Stimulated activated CD4-positive, alpha-beta T cell treated with anti-CD3 and anti-CD28 coated beads, TNF-alpha, amount 100 ng/mL, for 24 hours (primary cell): ENCODE measurements at regions not wholly inside any gene's neighbourhood (a gene's known extent, or its start where the extent isn't known, plus 50 kb on each side); places are given as distances from the start of the nearest gene placed in this dataset.

Source experiments
- DNase-seq, 3 experiments: peaks; one replicate each; pipeline ENCODE4 v3.0.0-alpha.2; 2020; ENCODE audit warnings: low read depth in 3 of 3

DNA sequence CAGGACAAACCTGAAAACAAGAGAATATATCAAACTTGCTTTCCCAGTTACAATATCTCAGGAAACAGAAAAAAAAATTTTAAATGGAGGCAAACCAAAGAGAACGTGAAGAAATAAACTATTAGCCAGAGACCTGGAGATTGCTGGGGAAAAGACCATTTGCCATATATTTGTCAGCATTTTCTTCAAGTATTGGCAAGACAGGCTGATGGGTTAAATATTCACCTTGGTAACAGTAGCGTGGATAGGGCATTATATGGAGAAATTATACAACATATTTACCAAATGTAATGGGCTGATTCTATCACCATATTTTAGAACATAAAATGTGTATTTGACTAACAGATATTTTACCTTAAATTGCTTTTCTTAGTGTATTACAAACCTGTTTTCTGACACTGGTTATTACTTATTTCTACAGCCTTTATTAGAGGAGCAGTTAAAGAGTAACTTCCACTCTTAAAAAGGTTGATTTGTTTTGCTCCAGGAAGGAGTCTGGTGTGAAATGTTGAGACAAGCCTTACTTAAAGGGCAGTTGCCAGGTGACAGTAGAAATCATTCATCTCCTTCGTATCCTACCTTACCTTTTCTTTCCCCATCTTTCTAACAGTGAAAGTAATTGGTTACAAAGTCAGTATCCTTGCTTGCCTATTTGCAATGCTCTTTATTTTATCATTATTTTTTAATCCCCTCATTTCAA lies 575.5 kb downstream of the GBA3 start:
- DNase-seq: no peak

- DNase-seq: no peak
Measured at GRCh38 chr4:23266401-23266800, 573.7 kb downstream of the GBA3 start.

DNA sequence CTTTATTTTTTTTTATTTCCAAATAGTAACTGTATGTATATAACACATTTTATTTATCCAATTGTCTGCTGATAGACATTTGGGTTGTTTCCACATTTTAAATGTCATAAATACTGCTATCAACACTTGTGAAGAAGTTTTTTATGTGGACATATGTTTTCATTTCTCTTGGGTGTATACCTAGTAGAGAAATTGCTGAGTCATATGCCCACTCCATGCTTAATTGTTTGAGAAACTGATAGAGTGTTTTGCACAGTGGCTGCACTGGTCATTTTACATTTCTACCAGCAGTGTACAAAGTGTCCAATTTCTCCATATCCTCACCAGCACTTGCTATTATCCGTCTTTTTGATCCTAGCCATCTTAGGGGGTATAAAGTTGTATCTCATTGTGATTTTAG lies 567.8 kb downstream of the GBA3 start:
- DNase-seq: no peak

- no peak for DNase-seq
Measured at GRCh38 chr4:23245203-23245832, 552.6 kb downstream of the GBA3 start.

- no peak for DNase-seq
Measured at GRCh38 chr4:23242962-23243361, 550.2 kb downstream of the GBA3 start.

- no peak for DNase-seq
Measured at GRCh38 chr4:23241408-23241807, 548.7 kb downstream of the GBA3 start.

DNA sequence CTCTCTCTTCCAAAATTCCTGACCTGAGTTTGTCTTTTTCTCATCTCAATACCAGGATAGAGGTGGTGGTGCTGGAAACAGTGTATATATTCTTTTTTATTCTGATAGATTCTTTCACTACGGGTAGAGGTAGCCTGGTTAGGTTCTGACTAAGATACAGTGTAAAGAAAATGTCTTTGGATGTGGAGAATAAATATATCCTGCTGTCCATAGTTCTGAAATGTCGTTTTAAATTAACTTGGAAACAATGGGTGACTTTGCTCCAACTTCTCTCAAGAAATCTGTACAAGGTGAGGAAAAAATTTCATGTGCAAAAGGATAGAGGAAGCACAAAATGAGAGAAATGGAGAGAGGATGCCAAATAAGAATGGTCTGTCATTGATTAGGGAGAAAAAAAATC lies 546.1 kb downstream of the GBA3 start:
- no peak for DNase-seq

DNA sequence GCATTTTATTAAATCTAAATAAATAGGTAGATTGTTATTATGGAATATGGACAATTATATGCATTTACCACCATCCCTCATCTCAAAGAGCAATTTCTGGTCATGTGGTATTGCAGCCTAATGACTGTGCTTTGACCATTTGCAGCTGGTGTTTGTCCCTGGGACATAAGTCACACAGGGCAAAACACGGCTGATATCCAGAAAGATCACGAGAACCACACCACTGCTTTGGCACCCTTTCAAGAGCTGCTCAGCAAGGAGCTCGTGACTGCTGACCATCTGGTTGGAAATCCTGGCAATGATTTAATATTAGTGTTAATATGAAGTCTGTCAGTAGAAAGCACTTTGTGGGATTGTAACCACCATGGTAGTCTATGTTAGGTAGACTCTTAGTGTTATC lies 545.0 kb downstream of the GBA3 start:
- DNase-seq: no peak

DNA sequence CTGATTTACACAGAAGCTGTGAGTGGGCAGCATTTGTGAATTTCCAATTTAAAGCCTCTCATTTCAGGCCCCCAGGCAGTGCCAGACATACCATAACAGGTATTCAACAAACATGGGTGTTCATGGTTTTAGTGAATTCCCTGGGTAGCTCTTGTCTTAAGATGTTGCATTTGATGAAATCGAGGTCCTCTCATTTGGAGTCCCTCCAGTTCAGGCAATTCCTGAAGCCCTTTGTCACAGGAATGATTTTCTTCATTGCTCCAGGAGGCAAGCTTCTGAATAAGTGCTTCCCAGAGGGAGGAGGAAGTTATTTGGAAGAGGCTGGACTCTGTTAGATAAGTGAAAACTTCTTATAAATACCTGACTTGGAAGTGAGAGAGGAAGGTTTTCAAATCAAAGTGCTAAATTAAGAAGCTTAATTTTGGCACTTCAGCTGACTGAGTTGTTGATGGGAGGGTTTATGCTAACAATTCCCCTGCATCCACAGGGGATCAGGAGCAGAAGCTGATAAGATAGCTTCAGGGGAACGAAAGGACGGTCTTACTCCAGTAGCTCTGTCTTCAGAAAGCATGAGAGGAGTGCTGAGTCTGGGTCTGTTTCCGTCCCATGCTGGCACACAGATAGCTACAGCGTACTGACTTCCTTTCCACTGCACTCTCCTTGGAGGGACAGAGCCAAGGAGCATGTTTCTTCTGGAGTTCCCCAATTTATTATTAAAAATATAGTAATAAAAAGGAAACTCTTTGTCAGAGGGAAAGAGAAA lies 543.1 kb downstream of the GBA3 start:
- DNase-seq: no peak

DNA sequence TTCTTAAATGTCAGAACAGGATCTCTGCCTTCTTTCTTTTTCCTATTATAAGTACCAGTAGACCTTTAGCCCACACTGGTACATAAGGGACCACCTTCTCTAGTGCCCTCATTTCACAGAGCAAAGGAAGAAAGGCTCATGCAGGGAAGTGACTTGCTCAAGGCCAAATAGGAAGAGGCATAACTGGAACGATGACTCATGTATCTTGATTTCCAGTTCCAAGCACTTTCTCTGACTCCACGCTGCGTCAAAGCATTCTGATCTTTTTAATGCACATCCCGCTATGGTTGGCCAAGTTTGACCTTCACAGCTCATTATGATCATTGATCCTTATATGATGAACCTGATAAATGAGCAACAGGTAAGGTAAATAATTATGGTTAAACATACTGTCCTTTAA lies 542.0 kb downstream of the GBA3 start:
- DNase-seq: no peak

DNA sequence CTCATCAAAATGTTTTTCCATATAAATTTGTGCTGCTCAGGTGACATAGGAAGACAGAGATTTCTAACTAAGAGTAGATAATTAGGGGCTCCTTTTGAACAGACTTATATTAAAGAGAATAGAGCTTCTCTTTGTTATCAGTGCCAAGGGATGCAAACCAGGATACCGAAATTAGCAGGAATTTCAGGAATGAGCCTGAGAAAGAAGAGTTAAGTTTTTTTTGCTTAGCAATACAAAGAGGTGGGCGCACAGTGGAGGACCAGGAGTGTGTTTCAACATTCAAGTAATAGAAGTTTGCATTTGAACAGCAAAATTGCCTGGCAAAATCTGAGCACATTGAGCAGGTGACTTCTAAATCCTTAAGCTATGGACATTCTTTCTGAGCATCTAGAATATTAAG lies 541.3 kb downstream of the GBA3 start:
- no peak for DNase-seq

DNA sequence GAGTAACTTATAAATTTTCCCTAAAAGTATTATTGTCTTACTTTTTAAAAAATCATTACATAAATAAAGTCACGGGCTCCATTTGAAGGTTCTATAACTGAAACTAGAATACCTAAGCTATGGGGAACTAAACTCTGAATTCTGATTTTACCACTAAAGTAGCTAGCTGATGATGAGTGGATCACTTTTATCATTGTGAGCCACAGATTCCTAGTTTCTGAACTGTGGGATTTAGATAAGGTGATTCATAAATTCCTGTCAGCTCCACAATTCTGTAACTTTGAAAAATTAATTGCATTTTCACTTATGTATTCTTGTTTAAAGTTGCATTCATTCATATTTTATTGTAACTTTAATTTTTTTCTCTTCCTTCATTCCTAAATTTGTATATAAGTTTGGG lies 540.9 kb downstream of the GBA3 start:
- DNase-seq: no peak

DNA sequence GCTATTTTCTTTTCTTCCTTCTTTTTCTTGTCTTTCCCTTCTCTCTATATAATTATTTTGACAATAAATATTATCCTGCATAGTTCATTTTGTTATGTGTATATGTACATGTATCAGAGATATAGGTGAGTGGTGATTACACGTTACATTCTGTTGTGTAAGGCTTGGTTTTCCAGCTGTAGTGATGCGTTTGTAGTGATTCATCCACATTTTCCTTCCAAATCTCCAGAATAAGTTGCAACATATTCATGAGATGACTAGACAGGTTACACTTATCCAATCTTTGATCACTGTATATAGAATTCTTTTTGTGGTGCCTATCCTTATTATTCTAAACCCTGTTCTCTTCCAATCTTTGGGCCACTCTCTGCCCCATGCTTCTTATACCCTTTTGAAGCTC lies 540.2 kb downstream of the GBA3 start:
- no peak for DNase-seq

DNA sequence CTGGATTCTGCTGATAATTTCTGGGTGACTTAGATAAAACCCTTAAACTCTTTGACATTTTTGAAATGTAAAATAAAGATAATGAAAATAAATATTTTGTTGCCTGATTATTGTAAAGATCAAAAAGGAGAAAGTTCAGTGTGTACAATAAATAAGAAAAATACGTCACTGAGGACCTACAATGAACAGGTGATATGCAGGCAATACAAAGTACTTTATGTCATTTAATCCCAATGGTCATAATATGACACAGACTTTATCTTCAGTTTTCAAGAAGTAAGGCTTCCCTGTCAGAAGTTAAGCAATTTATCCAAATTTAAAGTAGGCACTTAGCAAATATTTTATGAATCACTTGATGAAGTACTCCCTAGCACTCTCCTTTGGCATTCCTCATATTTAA lies 532.8 kb downstream of the GBA3 start:
- no peak for DNase-seq

- no peak for DNase-seq
Measured at GRCh38 chr4:23224684-23225420, 532.1 kb downstream of the GBA3 start.

GRCh38 chr4:23220911-23221310 lies 528.2 kb downstream of the GBA3 start:
- DNase-seq: no peak

DNA sequence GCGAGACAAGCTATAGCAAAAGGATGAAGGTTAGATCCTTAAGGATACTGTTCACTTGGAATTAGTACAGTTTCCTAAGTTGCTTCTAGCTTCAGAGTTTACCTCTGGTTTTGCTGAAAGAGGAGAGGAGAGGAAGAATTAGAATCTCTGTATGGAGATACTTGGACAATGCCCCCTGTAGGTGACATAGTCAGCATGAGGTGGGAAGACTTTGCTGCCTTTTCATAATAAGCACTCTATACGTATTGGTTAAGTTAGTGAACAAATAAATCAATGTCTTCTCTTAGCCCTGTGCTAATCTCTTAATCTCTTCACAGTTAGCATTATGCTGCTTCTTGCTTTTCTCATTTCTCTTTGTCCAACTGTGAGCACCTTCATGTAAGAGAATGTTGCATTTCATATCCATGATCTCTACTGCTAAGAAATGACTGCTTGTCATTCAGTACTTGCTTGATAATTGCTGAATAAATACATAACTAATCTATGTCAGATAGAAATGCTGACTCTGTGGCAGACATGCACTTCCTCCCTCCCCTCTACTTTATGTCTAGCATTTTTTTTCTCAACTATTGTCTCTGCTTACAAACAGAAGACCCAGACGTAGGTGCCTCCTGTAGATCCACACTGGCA lies 527.2 kb downstream of the GBA3 start:
- DNase-seq: no peak

GRCh38 chr4:23213198-23213597 lies 520.5 kb downstream of the GBA3 start:
- no peak for DNase-seq

GRCh38 chr4:23212558-23212957 lies 519.8 kb downstream of the GBA3 start:
- DNase-seq: no peak

DNA sequence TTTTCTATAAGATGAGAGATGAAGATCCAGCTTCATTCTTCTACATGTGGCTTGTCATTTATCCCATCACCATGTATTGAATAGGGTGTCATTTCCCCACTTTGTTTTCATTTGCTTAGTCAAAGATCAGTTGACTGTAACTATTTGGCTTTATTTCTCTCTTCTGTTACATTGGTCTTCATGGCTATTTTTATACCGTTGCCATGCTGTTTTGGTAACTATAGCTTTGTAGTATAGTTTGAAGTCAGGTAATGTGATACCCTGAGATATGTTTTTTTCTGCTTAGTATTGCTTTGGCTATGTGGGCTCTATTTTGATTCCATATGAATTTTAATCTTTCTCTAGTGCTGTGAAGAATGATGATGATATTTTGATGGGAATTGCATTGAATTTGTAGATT lies 514.3 kb downstream of the GBA3 start:
- DNase-seq: no peak

DNA sequence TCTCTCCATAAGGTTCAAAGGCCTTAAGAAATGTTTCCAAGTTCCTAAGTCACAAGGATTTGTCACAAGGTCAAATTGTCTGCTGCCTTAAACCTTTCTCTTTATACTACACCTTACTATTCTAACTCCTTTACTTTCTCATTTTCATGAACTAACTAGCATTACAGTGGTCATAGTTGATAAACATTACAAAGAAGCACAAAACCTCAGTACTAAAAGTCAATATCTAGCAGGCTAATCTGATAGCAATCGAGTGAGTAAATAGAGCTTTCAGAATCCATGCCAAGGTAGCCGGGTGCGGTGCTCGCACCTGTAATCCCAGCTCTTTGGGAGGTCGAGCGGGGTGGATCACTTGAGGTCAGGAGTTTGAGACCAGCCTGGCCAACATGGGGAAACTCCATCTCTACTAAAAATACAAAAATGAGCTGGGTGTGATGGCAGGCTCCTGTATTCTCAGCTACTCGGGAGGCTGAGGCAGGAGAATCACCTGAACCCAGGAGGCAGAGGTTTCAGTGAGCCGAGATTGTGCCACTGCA lies 510.0 kb downstream of the GBA3 start:
- no peak for DNase-seq

DNA sequence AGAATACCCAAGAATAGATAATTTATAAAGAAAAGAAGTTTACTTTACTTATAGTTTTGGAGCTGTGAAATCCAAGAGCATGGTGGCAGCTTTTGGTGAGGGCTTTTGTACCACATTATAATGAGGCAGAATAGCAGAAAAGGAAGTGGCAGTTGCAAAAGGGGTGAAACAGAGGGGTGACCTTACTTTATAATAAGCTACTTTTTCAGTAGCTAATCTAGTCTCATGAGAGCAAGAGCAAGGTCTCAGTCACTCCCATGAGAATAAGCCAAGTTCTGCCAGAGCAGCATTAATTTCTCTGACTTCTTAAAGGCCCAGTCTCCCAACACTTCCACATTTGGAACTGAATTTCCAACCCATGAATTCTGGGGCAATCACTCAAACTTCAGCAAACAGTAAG lies 502.0 kb downstream of the GBA3 start:
- no peak for DNase-seq
